Fibroblast of villous mesenchyme (primary cell): ENCODE measurements at regions not wholly inside any gene's neighbourhood (a gene's known extent, or its start where the extent isn't known, plus 50 kb on each side); places are given as distances from the start of the nearest gene placed in this dataset.

Experiments used
- DNase-seq: peaks from one replicate; pipeline ENCODE4 v3.0.0-alpha.2; 2010; ENCODE audit warnings: low read depth
- H3K4me3 ChIP-seq: 2 replicates; pipeline ENCODE4 v1.5.1; 2011; ENCODE audit warnings: low read depth, mild to moderate bottlenecking, low read length
- TF ChIP-seq, protein P1 (sequence below): IDR thresholded peaks from 2 replicates; pipeline ENCODE4 v1.5.1; 2012; ENCODE audit warnings: low read depth, mild to moderate bottlenecking, low read length; ENCODE audit not compliant: insufficient read depth

DNA sequence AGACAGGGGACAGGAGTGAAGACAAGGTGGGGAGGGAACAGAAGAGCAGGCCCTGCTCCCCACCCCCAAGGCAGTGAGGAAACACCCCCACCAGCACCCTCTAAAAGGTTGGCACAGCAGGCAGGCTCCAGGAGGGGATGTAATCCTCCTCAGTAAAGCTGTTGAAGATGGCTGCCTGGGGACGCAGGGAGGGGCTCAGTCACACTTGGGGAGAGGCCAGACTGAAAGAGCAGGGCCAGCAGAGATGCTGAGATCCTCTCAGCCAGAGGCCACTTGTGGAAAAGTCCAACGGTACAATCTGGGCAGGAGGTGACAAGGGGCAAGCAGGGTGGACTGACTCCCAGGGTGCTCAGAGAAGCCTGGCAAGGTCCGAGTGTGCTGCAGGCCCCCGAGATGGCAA is 154.8 kb upstream of the ID2 start:
- no peak overlapping the region for H3K4me3 ChIP-seq
- DNase-seq, result no peak
- TF ChIP-seq, protein P1, sequence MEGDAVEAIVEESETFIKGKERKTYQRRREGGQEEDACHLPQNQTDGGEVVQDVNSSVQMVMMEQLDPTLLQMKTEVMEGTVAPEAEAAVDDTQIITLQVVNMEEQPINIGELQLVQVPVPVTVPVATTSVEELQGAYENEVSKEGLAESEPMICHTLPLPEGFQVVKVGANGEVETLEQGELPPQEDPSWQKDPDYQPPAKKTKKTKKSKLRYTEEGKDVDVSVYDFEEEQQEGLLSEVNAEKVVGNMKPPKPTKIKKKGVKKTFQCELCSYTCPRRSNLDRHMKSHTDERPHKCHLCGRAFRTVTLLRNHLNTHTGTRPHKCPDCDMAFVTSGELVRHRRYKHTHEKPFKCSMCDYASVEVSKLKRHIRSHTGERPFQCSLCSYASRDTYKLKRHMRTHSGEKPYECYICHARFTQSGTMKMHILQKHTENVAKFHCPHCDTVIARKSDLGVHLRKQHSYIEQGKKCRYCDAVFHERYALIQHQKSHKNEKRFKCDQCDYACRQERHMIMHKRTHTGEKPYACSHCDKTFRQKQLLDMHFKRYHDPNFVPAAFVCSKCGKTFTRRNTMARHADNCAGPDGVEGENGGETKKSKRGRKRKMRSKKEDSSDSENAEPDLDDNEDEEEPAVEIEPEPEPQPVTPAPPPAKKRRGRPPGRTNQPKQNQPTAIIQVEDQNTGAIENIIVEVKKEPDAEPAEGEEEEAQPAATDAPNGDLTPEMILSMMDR, result no peak

DNA sequence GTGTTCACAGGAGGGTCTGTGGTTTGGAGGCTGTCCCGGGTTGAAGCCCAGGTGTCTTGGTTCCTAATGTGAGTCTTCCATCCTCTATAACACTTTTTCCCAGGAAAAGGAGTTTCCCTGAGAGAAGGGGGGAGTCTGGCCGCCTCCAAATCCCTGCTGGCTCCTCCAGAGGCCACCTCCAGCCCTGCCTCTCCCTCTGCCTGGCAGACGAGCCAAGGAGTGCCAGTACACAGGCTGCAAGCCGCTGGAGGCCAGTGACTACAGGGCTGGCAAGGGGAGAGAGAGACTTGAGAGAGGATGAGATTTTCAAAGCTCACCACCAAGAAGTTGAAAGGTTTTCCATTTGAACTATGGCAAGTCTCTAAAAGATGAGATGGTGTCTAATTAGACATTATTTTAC is 154.2 kb upstream of the ID2 start:
- no peak overlapping the region for H3K4me3 ChIP-seq
- TF ChIP-seq, protein P1, result no peak
- no peak for DNase-seq

DNA sequence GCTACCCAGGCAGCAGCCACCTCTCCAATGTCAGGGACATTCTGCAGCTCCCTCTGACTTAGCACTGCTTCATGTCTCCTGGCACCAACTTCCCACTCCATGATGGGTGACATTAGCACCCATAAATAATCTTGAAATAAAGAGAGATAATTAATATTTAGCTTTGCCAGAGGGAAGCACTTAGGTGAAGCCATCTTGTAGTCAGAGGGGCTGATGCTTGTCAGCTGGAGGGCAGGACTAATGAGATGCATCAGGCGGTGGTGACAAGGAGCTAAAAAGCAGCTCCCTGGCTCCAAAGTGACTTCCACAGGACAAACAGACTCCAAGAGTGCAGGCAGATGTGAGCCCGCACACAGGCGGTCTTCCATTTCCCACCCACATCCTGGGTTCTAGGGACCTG is 153.0 kb upstream of the ID2 start:
- no peak overlapping the region for H3K4me3 ChIP-seq
- no peak for DNase-seq
- TF ChIP-seq, protein P1, result no peak

DNA sequence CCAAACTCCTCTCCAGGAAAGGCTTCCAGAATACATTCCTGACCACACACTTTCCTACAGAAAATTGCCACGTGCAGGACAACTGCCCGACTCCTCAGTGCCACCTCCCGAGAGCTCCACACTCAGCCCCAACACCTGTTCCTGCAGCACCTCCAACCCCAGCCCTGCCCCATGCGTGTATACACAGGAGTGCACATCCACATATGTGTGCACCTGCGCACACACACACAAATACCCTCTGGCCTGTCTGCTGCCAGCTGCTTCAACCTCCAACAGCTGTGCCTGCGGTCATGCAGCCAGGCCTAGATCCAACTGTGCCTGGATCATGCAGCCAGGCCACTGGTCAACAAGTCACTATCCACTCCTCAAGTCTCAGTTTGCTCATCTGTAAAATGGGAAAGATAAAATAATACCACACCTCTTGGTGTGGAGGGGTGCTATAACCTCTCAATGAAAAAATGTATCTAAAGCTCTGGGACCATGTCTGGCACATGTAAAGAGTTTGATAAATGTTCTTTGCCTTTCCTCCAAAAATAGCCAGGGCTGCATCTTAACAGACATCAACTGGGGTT is 152.1 kb upstream of the ID2 start:
- TF ChIP-seq, protein P1, result no peak
- H3K4me3 ChIP-seq, result no peak overlapping the region
- DNase-seq, result no peak

DNA sequence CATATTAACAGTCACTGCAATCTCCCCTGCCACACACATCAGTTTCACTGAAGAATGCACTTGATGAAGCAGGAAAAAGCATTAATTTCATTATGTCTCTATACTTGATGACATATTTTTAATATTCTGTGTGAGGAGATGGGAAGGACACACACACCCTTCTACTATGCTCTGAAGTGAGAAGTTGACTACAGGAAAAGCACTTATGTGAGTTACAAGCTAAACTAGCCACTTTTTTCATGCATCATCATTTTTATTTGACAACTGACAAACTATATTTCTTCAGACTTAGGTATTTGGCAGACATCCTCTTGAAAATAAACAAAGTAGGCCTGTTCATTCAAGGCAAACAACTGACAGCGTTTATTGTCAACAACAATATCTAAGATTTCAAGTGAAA is 150.4 kb upstream of the ID2 start:
- TF ChIP-seq, protein P1, result no peak
- no peak for DNase-seq
- H3K4me3 ChIP-seq, result no peak overlapping the region

DNA sequence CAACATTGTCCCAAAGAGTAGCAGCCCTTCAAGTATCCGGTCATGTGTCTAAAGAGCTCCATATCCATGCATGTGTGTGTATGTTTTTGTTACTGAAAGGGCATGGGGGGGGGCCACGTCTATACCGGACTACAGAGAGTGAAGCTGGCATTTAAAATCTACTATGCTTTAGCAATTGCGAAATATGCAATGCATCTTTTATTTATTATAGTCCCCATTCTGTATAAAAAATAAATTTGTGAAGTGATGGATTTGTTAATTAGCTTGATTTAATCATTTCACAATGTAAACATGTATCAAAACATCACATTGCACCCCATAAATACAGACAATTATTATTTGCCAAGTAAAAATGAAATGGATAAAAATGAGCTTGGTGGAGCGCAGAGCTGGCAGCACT is 149.4 kb upstream of the ID2 start:
- no peak overlapping the region for H3K4me3 ChIP-seq
- DNase-seq, result no peak
- TF ChIP-seq, protein P1, result no peak

DNA sequence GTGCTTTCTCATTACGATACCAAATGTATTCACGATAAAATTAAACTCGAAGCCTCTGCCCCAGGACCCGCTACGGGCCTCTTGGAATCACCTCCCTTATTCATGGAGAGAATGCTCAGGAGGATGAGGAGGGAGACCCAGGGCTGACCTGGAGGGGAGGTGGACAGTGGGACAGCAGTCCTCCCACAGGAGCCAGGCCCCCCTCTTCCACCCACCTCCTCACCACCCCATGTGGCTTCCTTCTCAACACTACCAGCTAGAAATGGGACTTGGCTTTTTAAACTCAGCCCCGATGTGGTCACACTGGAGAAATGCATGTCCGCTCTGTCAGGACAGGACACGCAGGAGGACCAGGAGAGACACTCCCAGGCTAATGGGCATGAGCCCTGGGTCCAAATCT is 147.9 kb upstream of the ID2 start:
- no peak for DNase-seq
- TF ChIP-seq, protein P1, result no peak
- H3K4me3 ChIP-seq, result no peak overlapping the region
